Activated CD4-positive, alpha-beta T cell treated with anti-CD3 and anti-CD28 coated beads for 36 hours (primary cell): ENCODE measurements at regions not wholly inside any gene's neighbourhood (a gene's known extent, or its start where the extent isn't known, plus 50 kb on each side); places are given as distances from the start of the nearest gene placed in this dataset.

Experiments
- ATAC-seq: fragments of 200-7000 bp; cut with Tn5 transposase; one replicate; pipeline ENCODE4 v1.10.0; 2021; ENCODE audit warnings: mild to moderate bottlenecking, moderate library complexity
- CTCF ChIA-PET: fragments of 350-600 bp; sonication (Branson Sonifier 250); formaldehyde crosslinking; loops from one replicate; lab custom pipeline; 2021; ENCODE audit warnings: antibody characterized with exemption; lab: Charles Lee
- POLR2A ChIA-PET: fragments of 350-600 bp; sonication (Branson Sonifier 250); formaldehyde crosslinking; loops from one replicate; lab custom pipeline; 2021; ENCODE audit warnings: antibody characterized with exemption, inconsistent platforms; lab: Charles Lee
- DNase-seq: peaks from one replicate; pipeline ENCODE4 v3.0.0-alpha.2; 2020
- H3K27ac Mint-ChIP-seq: one replicate; pipeline ENCODE4 v1.8.0; 2021; ENCODE audit warnings: mixed read lengths
- H3K27me3 Mint-ChIP-seq: one replicate; pipeline ENCODE4 v1.8.0; 2021; ENCODE audit warnings: mixed read lengths
- H3K36me3 Mint-ChIP-seq: one replicate; pipeline ENCODE4 v1.8.0; 2021; ENCODE audit warnings: low read depth, mixed read lengths
- H3K4me1 Mint-ChIP-seq: one replicate; pipeline ENCODE4 v1.8.0; 2021; ENCODE audit warnings: mixed read lengths
- H3K4me3 Mint-ChIP-seq: one replicate; pipeline ENCODE4 v1.8.0; 2021; ENCODE audit warnings: mild to moderate bottlenecking, moderate library complexity, mixed read lengths
- H3K9me3 Mint-ChIP-seq: one replicate; pipeline ENCODE4 v1.8.0; 2021; ENCODE audit warnings: low read depth, mixed read lengths
- intact Hi-C, 2 experiments: fragments of 100-400 bp; cut with DNase I in 1 of 2; cut with micrococcal nuclease in 1 of 2; formaldehyde crosslinking; loops; one replicate each; pipeline versions ENCODE4 v1.14.2 to v1.15.1; 2022 to 2024; cut with DNase I, micrococcal nuclease

- Mint-ChIP-seq H3K36me3 (no peaks in the 10 kb centered on the region), H3K4me1 (no peaks in the 10 kb centered on the region), H3K4me3 (no peak overlapping the region), H3K27me3 (peaks cover 16% of the 10 kb centered on the region), H3K27ac (no peak overlapping the region), H3K9me3 (no peaks in the 10 kb centered on the region)
- ChIA-PET CTCF (interaction anchor here (1.0 kb wide), 1 partner anchor 11 kb away, joined by 6 read pairs; no protein-coding TSS in a partner anchor), POLR2A (interaction anchor here (0.6 to 1.0 kb wide), 2 partner anchors 22 to 64 kb away, joined by 3 to 5 read pairs; no protein-coding TSS in a partner anchor)
- ATAC-seq (no peak), DNase-seq (no peak)
- intact Hi-C loops = no loop called here
Measured at GRCh38 chr7:134368851-134369544, 52.3 kb upstream of the SLC35B4 start.

GRCh38 chr7:134367956-134368749 is 51.4 kb upstream of the SLC35B4 start:
- peaks cover 20% of the 10 kb centered on the region for H3K27me3 Mint-ChIP-seq
- H3K36me3 Mint-ChIP-seq = no peaks in the 10 kb centered on the region
- H3K4me3 Mint-ChIP-seq = no peak overlapping the region
- CTCF ChIA-PET = interaction anchor here (1.0 kb wide), 1 partner anchor 10 kb away, joined by 6 read pairs; no protein-coding TSS in a partner anchor
- ATAC-seq (no peak), DNase-seq (no peak)
- POLR2A ChIA-PET = interaction anchor here (0.6 to 1.0 kb wide), 2 partner anchors 23 to 65 kb away, joined by 3 to 5 read pairs; no protein-coding TSS in a partner anchor
- no peak overlapping the region for H3K27ac Mint-ChIP-seq
- no peaks in the 10 kb centered on the region for H3K4me1 Mint-ChIP-seq
- H3K9me3 Mint-ChIP-seq = no peaks in the 10 kb centered on the region
- intact Hi-C loops = no loop called here
